GM18505 (cell line): ENCODE measurements at regions not wholly inside any gene's neighbourhood (a gene's known extent, or its start where the extent isn't known, plus 50 kb on each side); places are given as distances from the start of the nearest gene placed in this dataset.

Experiments used
- ATAC-seq: cut with Tn5 transposase; IDR thresholded peaks from one replicate; pipeline ENCODE4 v1.9.1; 2021; ENCODE audit not compliant: unreplicated experiment
- POLR2A ChIP-seq: IDR thresholded peaks from 4 replicates; pipeline ENCODE4 v1.6.1; 2011; ENCODE audit warnings: borderline replicate concordance; ENCODE audit not compliant: insufficient read depth, insufficient read length; ENCODE audit errors: extremely low read depth

DNA sequence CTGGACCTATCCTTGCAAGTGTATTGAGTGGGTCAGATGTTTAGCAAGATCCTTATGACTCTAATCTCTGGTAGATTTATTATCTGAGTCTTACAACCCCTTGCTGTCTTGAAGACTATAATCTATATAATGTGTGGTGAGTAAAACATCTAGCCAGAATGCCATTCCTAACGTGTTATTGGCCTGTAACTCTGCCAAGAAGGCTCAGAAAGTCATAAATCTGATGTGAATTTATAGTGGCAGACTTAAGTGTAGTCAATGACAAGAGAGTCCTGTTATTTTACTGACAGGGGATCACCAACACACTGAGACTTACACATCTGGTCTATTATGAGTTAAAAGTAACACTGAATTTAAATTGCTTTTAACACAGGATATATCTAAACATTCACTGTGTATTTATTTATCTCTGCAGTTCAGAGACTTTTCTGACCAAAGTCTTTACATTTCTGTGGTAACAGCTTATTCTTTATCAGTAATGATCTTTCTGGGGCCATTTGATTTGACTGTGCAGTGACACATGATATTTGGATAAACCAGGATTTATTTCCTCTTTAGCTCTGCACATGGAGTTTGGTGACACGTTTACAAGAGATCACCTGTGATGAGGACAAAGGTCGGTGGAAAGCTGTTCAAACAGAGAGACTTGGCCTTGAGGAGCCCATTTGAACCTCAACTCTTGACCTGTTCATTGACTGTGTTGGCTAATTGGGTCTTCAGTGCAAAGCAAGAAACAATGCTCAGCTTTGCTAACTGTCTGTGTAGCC, 415.8 kb downstream of the STIM2 start:
- no peak for TF ChIP-seq POLR2A
- ATAC-seq: no peak

GRCh38 chr4:27278615-27279375, 418.2 kb downstream of the STIM2 start:
- ATAC-seq: no peak
- no peak for TF ChIP-seq POLR2A

- no peak for TF ChIP-seq POLR2A
- no peak for ATAC-seq
These were observed 427.9 kb downstream of the STIM2 start for GRCh38 chr4:27288496-27288895.

DNA sequence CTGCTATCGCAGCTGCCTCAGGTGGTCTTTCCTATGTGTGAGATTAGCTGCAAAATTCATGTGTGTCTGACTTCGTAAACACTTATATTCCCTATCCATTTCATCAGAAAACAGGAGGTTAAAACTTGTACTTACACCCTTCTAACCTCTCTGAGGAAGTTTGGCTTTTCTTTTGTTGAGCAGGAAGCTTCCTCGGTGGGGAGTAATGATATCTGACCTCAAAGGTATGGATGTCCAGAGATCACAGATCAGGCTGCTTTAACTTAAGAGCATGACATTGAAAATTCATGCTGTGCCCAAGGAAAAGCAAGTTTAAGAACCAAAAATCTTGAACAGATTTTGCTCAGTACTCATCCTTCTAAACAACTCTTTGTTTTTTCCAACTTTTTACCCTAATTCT, 429.1 kb downstream of the STIM2 start:
- ATAC-seq: no peak
- TF ChIP-seq POLR2A: no peak

DNA sequence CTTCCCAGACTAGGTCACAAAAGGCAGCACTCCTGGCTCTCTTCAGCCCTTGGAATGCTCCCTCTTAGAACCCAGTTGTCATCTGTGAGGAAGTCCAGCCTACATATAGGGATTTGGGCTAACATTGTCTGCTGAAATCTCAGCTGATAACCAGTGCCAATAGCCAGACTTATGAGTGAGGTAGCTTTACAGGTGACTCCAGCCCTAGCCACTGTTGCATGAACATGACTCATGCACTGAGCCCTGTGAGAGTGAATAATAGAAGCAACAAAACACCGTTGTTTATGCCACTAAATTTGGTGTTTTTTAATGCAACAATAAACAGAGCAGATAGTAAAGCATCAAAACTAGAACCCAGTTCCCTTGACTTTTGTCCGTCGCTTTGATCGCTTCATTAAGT, 433.2 kb downstream of the STIM2 start:
- ATAC-seq: no peak
- TF ChIP-seq POLR2A: no peak

DNA sequence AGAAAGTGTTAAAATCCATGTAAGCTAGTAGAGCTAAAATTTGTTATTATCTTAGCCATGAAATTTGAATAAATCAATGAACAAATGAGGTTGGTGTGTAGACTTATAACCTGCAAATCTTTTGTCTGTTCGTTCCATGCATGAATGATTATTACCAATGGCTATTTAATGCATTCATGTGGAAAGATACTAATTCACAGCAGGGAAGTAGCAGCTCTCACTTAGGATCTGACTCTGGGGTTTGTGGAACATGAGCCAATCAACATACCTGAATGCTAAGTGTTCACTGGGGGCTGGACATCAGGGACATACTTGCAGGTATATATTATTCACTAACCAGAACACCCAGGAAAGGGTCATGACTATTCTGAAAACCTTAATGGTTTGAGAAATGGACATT, 444.1 kb downstream of the STIM2 start:
- no peak for TF ChIP-seq POLR2A
- no peak for ATAC-seq

GRCh38 chr4:27305246-27305645, 444.6 kb downstream of the STIM2 start:
- TF ChIP-seq POLR2A: no peak

DNA sequence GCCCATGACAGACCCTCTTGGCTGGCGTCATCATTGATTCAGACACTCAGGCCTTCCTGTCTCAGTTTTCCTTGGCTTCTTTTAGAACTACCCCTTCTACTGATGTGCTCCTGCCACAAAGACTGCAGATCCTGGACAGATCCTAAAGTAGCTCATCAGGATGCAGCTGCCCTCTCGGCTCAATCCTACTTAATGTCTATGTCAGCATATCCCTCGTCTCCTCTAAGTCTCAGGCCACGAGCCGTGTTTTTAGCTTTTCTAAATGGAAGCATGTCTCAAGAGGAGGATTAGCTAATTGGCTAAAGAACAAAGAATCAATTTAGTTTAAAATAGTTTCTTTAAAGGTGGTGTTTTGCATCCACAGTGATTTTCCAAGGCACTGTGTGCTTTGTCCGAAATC, 447.7 kb downstream of the STIM2 start:
- TF ChIP-seq POLR2A: no peak
- no peak for ATAC-seq

More at GRCh38 chr4:27305246-27305645, 444.6 kb downstream of the STIM2 start:
- no peak for ATAC-seq

- ATAC-seq: no peak
- TF ChIP-seq POLR2A: no peak
These were observed 455.0 kb downstream of the STIM2 start for GRCh38 chr4:27315625-27316024.

- TF ChIP-seq POLR2A: no peak
- no peak for ATAC-seq
These were observed 455.5 kb downstream of the STIM2 start for GRCh38 chr4:27316176-27316575.

DNA sequence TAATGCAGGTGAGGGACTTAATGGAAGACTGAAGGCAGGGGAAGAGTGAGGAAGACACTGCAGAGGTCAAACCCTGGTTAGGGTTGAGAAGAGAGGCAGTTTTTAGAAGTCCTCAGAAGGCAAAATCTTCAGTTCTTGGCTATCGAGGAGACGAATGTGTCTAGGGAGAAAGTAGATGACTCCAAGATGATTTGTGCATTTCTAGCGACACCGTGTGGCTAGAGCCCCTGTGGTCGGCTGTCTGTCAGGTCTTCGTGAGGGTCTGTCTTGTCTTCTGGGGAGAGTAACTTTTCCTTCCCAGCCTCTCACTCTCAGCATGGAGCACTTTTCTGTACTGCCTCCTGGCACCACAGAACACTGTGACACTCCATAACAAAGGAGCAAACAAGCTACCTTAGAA, 458.1 kb downstream of the STIM2 start:
- ATAC-seq: no peak
- no peak for TF ChIP-seq POLR2A

DNA sequence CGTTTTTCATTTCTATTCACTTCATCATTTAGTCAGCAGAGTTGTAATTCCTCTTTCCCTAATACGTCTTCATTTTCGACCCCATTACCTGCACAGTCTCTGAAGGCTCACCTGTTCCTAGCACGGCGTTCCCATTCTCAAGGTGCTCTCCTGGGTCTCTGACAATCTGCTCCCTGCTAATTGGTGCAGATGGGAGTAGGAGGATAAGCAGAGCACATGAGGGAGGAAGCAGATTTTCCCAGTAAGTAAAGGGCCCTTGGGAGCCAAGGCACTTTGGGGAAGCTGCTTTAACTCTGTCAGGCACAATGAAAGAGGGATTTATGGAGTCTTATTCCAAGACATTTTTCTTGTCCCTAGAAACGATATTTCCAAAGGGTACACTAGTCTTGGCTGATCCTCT, 466.4 kb downstream of the STIM2 start:
- no peak for TF ChIP-seq POLR2A
- no peak for ATAC-seq

- no peak for ATAC-seq
- no peak for TF ChIP-seq POLR2A
These were observed 467.0 kb downstream of the STIM2 start for GRCh38 chr4:27327421-27328181.

DNA sequence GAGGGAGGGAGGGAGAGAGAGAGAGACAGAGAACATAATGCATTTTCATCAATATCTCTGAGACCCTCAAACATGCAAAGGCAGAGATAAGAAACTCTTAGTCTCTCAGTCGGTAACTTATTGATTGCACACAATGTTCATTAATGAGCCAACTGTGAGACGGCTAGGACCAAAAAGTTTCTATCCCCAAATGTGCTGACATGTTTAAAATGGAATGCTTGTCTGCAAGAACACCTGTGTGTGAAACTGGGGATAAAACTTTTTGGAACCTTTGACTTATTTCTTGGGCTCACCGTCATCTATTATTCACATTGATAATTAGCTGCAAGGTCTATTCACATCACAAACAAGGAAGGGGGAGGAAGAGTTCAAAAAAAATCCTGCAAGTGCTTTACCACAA, 477.9 kb downstream of the STIM2 start:
- no peak for ATAC-seq
- TF ChIP-seq POLR2A: no peak

DNA sequence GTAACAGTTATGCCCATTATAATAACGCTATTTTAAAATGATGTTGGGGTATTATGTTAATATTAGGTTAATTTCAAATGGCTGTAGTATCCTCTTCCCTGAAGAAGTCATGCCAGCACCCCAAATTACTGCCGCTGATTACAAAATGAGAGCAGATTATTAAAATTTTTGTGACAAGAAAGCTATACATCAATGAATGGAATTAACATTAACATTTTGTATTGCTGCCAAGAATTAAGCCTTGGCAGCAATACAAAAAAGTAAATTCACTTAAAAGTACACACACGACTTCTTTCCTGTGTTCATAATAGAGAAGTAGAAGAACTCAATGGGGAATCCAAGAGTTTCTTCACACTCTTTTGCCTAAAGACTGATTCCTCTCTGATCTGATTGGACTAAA, 482.8 kb downstream of the STIM2 start:
- TF ChIP-seq POLR2A: no peak
- no peak for ATAC-seq

- no peak for ATAC-seq
- no peak for TF ChIP-seq POLR2A
These were observed 489.5 kb downstream of the STIM2 start for GRCh38 chr4:27350161-27350560.
